Body of pancreas (tissue), 4 donors: ENCODE measurements at regions not wholly inside any gene's neighbourhood (a gene's known extent, or its start where the extent isn't known, plus 50 kb on each side); places are given as distances from the start of the nearest gene placed in this dataset.
"Not testable (repeated sequence)": the region's sequence is repeated elsewhere in the genome, so short reads cannot be mapped to it uniquely, and the experiment has no call there.

Experiments used
- ATAC-seq: fragments of 150-250 bp; one replicate; pipeline ENCODE4 v1.9.1; 2016
- DNase-seq, 4 donors: peaks; one replicate each; pipeline ENCODE4 v3.0.0-alpha.2; 2019
- H3K27ac ChIP-seq, 4 donors: fragments of 200-600 bp; sonication (generic); 1 replicate in 3 of 4; 2 replicates in 1 of 4; pipeline versions ENCODE4 v1.5.1 to v1.6.1; 2016 to 2019; ENCODE audit warnings: mild to moderate bottlenecking in 1 of 4, mixed read lengths in 1 of 4, moderate library complexity in 1 of 4
- H3K27me3 ChIP-seq, 2 donors: fragments of 200-600 bp; sonication (generic); one replicate each; pipeline ENCODE4 v1.6.0; 2016; ENCODE audit warnings: mild to moderate bottlenecking in 1 of 2
- H3K36me3 ChIP-seq, 2 donors: fragments of 200-600 bp; sonication (generic); replicated peaks in 1 of 2; 2 replicates each; pipeline ENCODE4 v1.5.1; 2016; ENCODE audit warnings: low read depth in 2 of 2; ENCODE audit not compliant: insufficient read depth in 1 of 2
- H3K4me1 ChIP-seq: fragments of 200-600 bp; sonication (generic); one replicate; pipeline ENCODE4 v1.6.0; 2016
- H3K4me3 ChIP-seq, 2 donors: fragments of 200-600 bp; sonication (generic); 1 replicate in 1 of 2; 2 replicates in 1 of 2; pipeline ENCODE4 v1.5.1; 2016 to 2019
- H3K9me3 ChIP-seq, 3 donors: fragments of 200-600 bp; sonication (generic); 1 replicate in 2 of 3; 2 replicates in 1 of 3; pipeline ENCODE4 v1.5.1; 2016
- POLR2A ChIP-seq, 3 donors: fragments of 450-650 bp; IDR thresholded peaks; one replicate each; pipeline ENCODE4 v1.6.1; 2016; ENCODE audit warnings: antibody characterized with exemption in 3 of 3, mild to moderate bottlenecking in 2 of 3
- WGBS, 2 donors: methylation state at CpG; one replicate each; pipeline ENCODE4 v1.1.5; 2017; 5-methylcytosine and 5-hydroxymethylcytosine counted together
- intact Hi-C: fragments of 100-400 bp; cut with DNase I; formaldehyde crosslinking; loops from one replicate; pipeline ENCODE4 v1.15.1; 2023
- TF ChIP-seq, protein P1 (sequence below), 7 experiments: fragments of 450-650 bp in 4 of 7; fragments of 200-600 bp in 3 of 7; sonication (generic) in 3 of 7; IDR thresholded peaks; one replicate each; pipeline ENCODE4 v1.5.1; 2016 to 2019; ENCODE audit warnings: antibody characterized with exemption in 7 of 7

DNA sequence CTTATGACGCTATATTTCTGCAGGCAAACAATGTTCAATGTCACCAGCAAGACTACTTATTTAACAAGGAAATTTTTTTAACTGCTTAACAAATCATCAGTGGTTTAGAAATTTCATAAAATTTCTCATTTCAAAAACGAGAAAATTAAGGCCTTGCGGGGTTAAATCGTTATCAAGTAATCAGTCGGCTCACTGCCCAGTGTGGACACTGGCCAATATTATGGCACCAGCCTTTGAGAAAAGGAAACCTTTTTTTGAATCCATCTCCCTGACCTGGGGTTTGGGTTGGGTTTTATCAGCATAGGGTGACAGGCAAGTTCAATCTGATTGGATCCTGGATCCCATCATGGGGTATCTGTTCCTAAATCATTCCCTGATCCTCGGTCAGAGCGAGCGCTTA lies 461.2 kb downstream of the SETD4 start:
- ATAC-seq = no peak

DNA sequence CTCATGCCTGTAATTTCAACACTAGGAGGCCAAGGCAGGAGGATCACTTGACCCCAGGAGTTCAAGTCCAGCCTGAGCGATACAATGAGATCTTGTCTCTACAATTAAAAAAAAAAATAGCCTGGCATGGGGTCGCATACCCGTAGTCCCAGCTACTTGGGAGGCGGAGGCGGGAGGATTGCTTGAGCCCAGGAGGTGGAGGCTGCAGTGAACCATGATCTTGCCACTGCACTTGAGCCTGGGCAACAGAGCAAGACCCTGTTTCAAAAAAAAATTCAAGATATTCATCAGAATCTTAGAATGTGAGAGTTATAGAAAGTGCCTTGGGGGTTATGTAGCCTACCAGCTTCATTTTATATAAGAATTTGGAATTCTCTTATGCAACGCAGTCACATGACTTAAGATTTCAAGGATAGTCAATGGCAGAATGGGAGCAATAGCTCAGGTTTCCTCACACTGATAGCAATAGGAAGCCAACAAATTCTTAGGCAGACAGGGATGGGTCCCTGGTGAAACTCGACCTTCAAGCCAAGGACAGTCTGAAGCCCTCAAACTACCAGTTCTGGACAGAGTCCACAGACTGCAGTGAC lies 462.5 kb downstream of the SETD4 start:
- no peaks in the 10 kb centered on the region for H3K9me3 ChIP-seq
- H3K27me3 ChIP-seq = no peaks in the 10 kb centered on the region
- H3K4me3 ChIP-seq = no peak overlapping the region
- WGBS, 2 donors = 89 to 99% methylated on average over 7 of the region's 7 CpGs
- TF ChIP-seq, protein P1, sequence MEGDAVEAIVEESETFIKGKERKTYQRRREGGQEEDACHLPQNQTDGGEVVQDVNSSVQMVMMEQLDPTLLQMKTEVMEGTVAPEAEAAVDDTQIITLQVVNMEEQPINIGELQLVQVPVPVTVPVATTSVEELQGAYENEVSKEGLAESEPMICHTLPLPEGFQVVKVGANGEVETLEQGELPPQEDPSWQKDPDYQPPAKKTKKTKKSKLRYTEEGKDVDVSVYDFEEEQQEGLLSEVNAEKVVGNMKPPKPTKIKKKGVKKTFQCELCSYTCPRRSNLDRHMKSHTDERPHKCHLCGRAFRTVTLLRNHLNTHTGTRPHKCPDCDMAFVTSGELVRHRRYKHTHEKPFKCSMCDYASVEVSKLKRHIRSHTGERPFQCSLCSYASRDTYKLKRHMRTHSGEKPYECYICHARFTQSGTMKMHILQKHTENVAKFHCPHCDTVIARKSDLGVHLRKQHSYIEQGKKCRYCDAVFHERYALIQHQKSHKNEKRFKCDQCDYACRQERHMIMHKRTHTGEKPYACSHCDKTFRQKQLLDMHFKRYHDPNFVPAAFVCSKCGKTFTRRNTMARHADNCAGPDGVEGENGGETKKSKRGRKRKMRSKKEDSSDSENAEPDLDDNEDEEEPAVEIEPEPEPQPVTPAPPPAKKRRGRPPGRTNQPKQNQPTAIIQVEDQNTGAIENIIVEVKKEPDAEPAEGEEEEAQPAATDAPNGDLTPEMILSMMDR (IDR thresholded peaks at IDR 0.05) = no peak
- TF ChIP-seq POLR2A (IDR thresholded peaks at IDR 0.05) = no peak
- no peak overlapping the region for H3K27ac ChIP-seq
- ATAC-seq = no peak
- H3K4me1 ChIP-seq = peaks cover 1% of the 10 kb centered on the region
- intact Hi-C loops = no loop called here
- no peak for DNase-seq
- H3K36me3 ChIP-seq = no peaks in the 10 kb centered on the region

More for the DNA sequence above, 461.2 kb downstream of the SETD4 start:
- Histone ChIP-seq H3K9me3 (no peaks in the 10 kb centered on the region), H3K36me3 (no peaks in the 10 kb centered on the region), H3K27me3 (no peaks in the 10 kb centered on the region), H3K4me3 (no peak overlapping the region), H3K27ac (no peak overlapping the region), H3K4me1 (no peaks in the 10 kb centered on the region)
- DNase-seq = peak in 1 of 4 donors; percentile 29
- TF ChIP-seq, protein P1 (IDR thresholded peaks at IDR 0.05) = no peak
- TF ChIP-seq POLR2A (IDR thresholded peaks at IDR 0.05) = no peak
- intact Hi-C loops = no loop called here
- 35 to 36% methylated on average over 8 of the region's 8 CpGs for WGBS, 2 donors

DNA sequence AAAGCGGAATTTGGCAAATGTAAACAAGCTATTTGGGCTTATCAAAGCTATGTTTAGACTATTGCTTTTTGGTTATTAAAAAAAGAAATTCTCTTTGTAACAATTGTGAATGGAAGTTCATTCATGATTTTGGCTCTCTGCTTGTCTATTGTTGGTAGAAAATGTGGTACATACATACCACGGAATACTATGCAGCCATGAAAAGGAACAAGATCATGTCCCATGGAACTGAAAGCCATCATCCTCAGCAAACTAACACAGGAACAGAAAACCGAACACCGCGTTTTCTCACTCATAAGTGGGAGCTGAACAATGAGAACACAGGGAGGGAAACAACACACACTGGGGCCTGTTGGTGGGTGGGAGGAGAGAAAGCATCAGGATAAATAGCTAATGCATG lies 465.4 kb downstream of the SETD4 start:
- intact Hi-C loops = no loop called here
- Histone ChIP-seq H3K9me3 (no peaks in the 10 kb centered on the region), H3K4me3 (no peak overlapping the region), H3K27ac (no peak overlapping the region), H3K4me1 (peaks cover 5% of the 10 kb centered on the region), H3K27me3 (no peaks in the 10 kb centered on the region), H3K36me3 (no peaks in the 10 kb centered on the region)
- TF ChIP-seq, protein P1 (IDR thresholded peaks at IDR 0.05) = no peak
- no peak for TF ChIP-seq POLR2A (IDR thresholded peaks at IDR 0.05)
- DNase-seq (no peak), ATAC-seq (no peak)
- WGBS, 2 donors = 90 to 97% methylated on average over 5 of the region's 5 CpGs

- intact Hi-C loops = no loop called here
- no peaks in the 10 kb centered on the region for H3K36me3 ChIP-seq
- no peak for ATAC-seq
- WGBS, 2 donors = 41 to 49% methylated on average over 5 of the region's 5 CpGs
- no peak for DNase-seq
- no peaks in the 10 kb centered on the region for H3K9me3 ChIP-seq
- H3K27me3 ChIP-seq = no peaks in the 10 kb centered on the region
- H3K27ac ChIP-seq = no peak overlapping the region
- no peak for TF ChIP-seq POLR2A (IDR thresholded peaks at IDR 0.05)
- TF ChIP-seq, protein P1 (IDR thresholded peaks at IDR 0.05) = no peak
- peaks cover 5% of the 10 kb centered on the region for H3K4me1 ChIP-seq
- no peak overlapping the region for H3K4me3 ChIP-seq
Observed at GRCh38 chr21:35593000-35593502, 467.3 kb downstream of the SETD4 start.

- WGBS, 2 donors = 80 to 95% methylated on average over 3 of the region's 3 CpGs
- H3K4me3 ChIP-seq, H3K27me3 ChIP-seq, intact Hi-C loops, DNase-seq, H3K36me3 ChIP-seq, ATAC-seq, H3K27ac ChIP-seq, H3K9me3 ChIP-seq: not testable (repeated sequence)
- H3K4me1 ChIP-seq = peaks cover 14% of the 10 kb centered on the region
Observed at GRCh38 chr21:35590284-35590683, 470.0 kb downstream of the SETD4 start.
